Upper lobe of left lung (tissue), 4 donors: ENCODE measurements at regions not wholly inside any gene's neighbourhood (a gene's known extent, or its start where the extent isn't known, plus 50 kb on each side); places are given as distances from the start of the nearest gene placed in this dataset.

Experiments
- CTCF ChIP-seq, 6 experiments: fragments of 450-650 bp in 4 of 6; fragments of 200-600 bp in 2 of 6; sonication (generic) in 2 of 6; IDR thresholded peaks; one replicate each; pipeline ENCODE4 v1.5.1; 2016 to 2019; ENCODE audit warnings: antibody characterized with exemption in 6 of 6
- EP300 ChIP-seq, 4 donors: sonication (generic); formaldehyde crosslinking; IDR thresholded peaks; one replicate each; pipeline ENCODE4 v1.5.1; 2017; ENCODE audit warnings: antibody characterized with exemption in 4 of 4, control low read depth in 2 of 4
- POLR2A ChIP-seq, 4 donors: fragments of 450-650 bp; IDR thresholded peaks; one replicate each; pipeline ENCODE4 v1.5.1; 2016 to 2017; ENCODE audit warnings: antibody characterized with exemption in 4 of 4, mild to moderate bottlenecking in 2 of 4
- POLR2AphosphoS5 ChIP-seq, 2 donors: sonication (generic); formaldehyde crosslinking; IDR thresholded peaks; one replicate each; pipeline ENCODE4 v1.5.1; 2017; ENCODE audit warnings: antibody characterized with exemption in 2 of 2

GRCh38 chr15:69873807-69874206 is 223.9 kb downstream of the TLE3 start:
- TF ChIP-seq CTCF (IDR thresholded peaks at IDR 0.05) (no peak), POLR2A (IDR thresholded peaks at IDR 0.05) (no peak), POLR2AphosphoS5 (IDR thresholded peaks at IDR 0.05) (no peak), EP300 (IDR thresholded peaks at IDR 0.05) (no peak)
